Brain microvascular endothelial cell (primary cell): ENCODE measurements at regions not wholly inside any gene's neighbourhood (a gene's known extent, or its start where the extent isn't known, plus 50 kb on each side); places are given as distances from the start of the nearest gene placed in this dataset.

ENCODE experiments used
- DNase-seq: peaks from one replicate; pipeline ENCODE4 v3.0.0-alpha.2; 2020
- H3K27ac ChIP-seq: fragments of 250-450 bp; sonication (Bioruptor Pico); 2 replicates; pipeline ENCODE4 v1.5.1; 2020; ENCODE audit warnings: mild to moderate bottlenecking, moderate library complexity
- H3K27me3 ChIP-seq: fragments of 250-450 bp; sonication (Bioruptor Pico); replicated peaks from 2 replicates; pipeline ENCODE4 v1.5.1; 2020; ENCODE audit warnings: mild to moderate bottlenecking
- H3K36me3 ChIP-seq: fragments of 250-450 bp; sonication (Bioruptor Pico); replicated peaks from 2 replicates; pipeline ENCODE4 v1.5.1; 2020; ENCODE audit warnings: mild to moderate bottlenecking
- H3K4me3 ChIP-seq: 2 replicates; pipeline ENCODE4 v1.5.1; 2011; ENCODE audit warnings: low read depth, mild to moderate bottlenecking, control low read depth, low read length, moderate library complexity
- CTCF ChIP-seq: IDR thresholded peaks from 2 replicates; pipeline ENCODE4 v1.5.1; 2011; ENCODE audit warnings: low read depth, mild to moderate bottlenecking, moderate library complexity, low read length, control low read depth, inconsistent platforms; ENCODE audit errors: missing control alignments
- in situ Hi-C: cut with HindIII; loops from 2 replicates; pipeline ENCODE4 v1.10.0; 2017; ENCODE audit warnings: low sequenced_read_pairs, low pct_ligation_motif_present

GRCh38 chr22:49562685-49563249, 264.9 kb downstream of the BRD1 start:
- no peaks in the 10 kb centered on the region for H3K36me3 ChIP-seq
- no peak for DNase-seq
- in situ Hi-C loops, result no loop called here

GRCh38 chr22:49561976-49562375, 265.7 kb downstream of the BRD1 start:
- H3K27ac ChIP-seq, result no peak overlapping the region
- DNase-seq, result no peak
- in situ Hi-C loops, result no loop called here
- H3K36me3 ChIP-seq, result no peaks in the 10 kb centered on the region
- no peak overlapping the region for H3K4me3 ChIP-seq
- H3K27me3 ChIP-seq, result no peaks in the 10 kb centered on the region
- no peak for TF ChIP-seq CTCF

More at GRCh38 chr22:49562685-49563249, 264.9 kb downstream of the BRD1 start:
- TF ChIP-seq CTCF, result no peak
- H3K27me3 ChIP-seq, result no peaks in the 10 kb centered on the region
- H3K4me3 ChIP-seq, result no peak overlapping the region
- H3K27ac ChIP-seq, result no peak overlapping the region

GRCh38 chr22:49561338-49561737, 266.3 kb downstream of the BRD1 start:
- in situ Hi-C loops, result no loop called here
- no peak for DNase-seq
- Histone ChIP-seq H3K4me3 (no peak overlapping the region), H3K27me3 (no peaks in the 10 kb centered on the region), H3K36me3 (no peaks in the 10 kb centered on the region), H3K27ac (no peak overlapping the region)
- TF ChIP-seq CTCF, result no peak

GRCh38 chr22:49555526-49555925, 272.1 kb downstream of the BRD1 start:
- in situ Hi-C loops, result no loop called here
- TF ChIP-seq CTCF, result no peak
- Histone ChIP-seq H3K27me3 (no peaks in the 10 kb centered on the region), H3K36me3 (no peaks in the 10 kb centered on the region), H3K4me3 (no peak overlapping the region), H3K27ac (no peak overlapping the region)
- no peak for DNase-seq

GRCh38 chr22:49554741-49555140, 272.9 kb downstream of the BRD1 start:
- Histone ChIP-seq H3K36me3 (no peaks in the 10 kb centered on the region), H3K27me3 (no peaks in the 10 kb centered on the region), H3K4me3 (no peak overlapping the region), H3K27ac (no peak overlapping the region)
- in situ Hi-C loops, result no loop called here
- no peak for TF ChIP-seq CTCF
- no peak for DNase-seq

- H3K27ac ChIP-seq, result no peak overlapping the region
- no peaks in the 10 kb centered on the region for H3K27me3 ChIP-seq
- TF ChIP-seq CTCF, result no peak
- in situ Hi-C loops, result no loop called here
- H3K4me3 ChIP-seq, result no peak overlapping the region
- DNase-seq, result no peak
- H3K36me3 ChIP-seq, result no peaks in the 10 kb centered on the region
Measured at GRCh38 chr22:49554296-49554625, 273.4 kb downstream of the BRD1 start.
